Heart right ventricle (tissue), 16 donors: ENCODE measurements at regions not wholly inside any gene's neighbourhood (a gene's known extent, or its start where the extent isn't known, plus 50 kb on each side); places are given as distances from the start of the nearest gene placed in this dataset.

Experiments used
- ATAC-seq, 8 donors: fragments of 200-7000 bp; cut with Tn5 transposase; one replicate each; pipeline ENCODE4 v1.9.1; 2020; ENCODE audit warnings: mild to moderate bottlenecking in 8 of 8, moderate library complexity in 8 of 8, moderate number of reproducible peaks in 1 of 8
- DNase-seq, 2 donors: peaks; one replicate each; pipeline ENCODE4 v3.0.0-alpha.2; 2020
- H3K27ac ChIP-seq, 10 donors: fragments of 200-600 bp; sonication (generic) in 2 of 10; one replicate each; pipeline versions ENCODE4 v1.5.0 to v1.8.0; 2020 to 2022; ENCODE audit warnings: mild to moderate bottlenecking in 3 of 10
- H3K27me3 ChIP-seq, 7 donors: fragments of 200-600 bp; one replicate each; pipeline ENCODE4 v1.8.0; 2021 to 2022; ENCODE audit warnings: mild to moderate bottlenecking in 2 of 7
- H3K36me3 ChIP-seq, 9 donors: fragments of 200-600 bp; sonication (generic) in 1 of 9; one replicate each; pipeline versions ENCODE4 v1.5.0 to v1.8.0; 2020 to 2022; ENCODE audit warnings: mild to moderate bottlenecking in 2 of 9
- H3K4me1 ChIP-seq, 9 donors: fragments of 200-600 bp; sonication (generic) in 1 of 9; one replicate each; pipeline versions ENCODE4 v1.5.0 to v1.8.0; 2020 to 2022; ENCODE audit warnings: mild to moderate bottlenecking in 4 of 9
- H3K4me3 ChIP-seq, 10 donors: fragments of 200-600 bp; sonication (generic) in 2 of 10; one replicate each; pipeline versions ENCODE4 v1.5.0 to v1.8.0; 2020 to 2022; ENCODE audit warnings: mild to moderate bottlenecking in 7 of 10, moderate library complexity in 2 of 10
- H3K9me3 ChIP-seq, 11 donors: fragments of 200-600 bp in 10 of 11; sonication (generic) in 2 of 11; one replicate each; pipeline versions ENCODE4 v1.5.0 to v1.8.0; 2013 to 2022; ENCODE audit warnings: mild to moderate bottlenecking in 2 of 11, control low read depth in 1 of 11, moderate library complexity in 1 of 11
- CTCF ChIP-seq, 9 donors: fragments of 200-600 bp; sonication (generic) in 2 of 9; IDR thresholded peaks; one replicate each; pipeline versions ENCODE4 v1.5.0 to v1.8.0; 2021 to 2022; ENCODE audit warnings: antibody characterized with exemption in 9 of 9, mild to moderate bottlenecking in 5 of 9, moderate library complexity in 1 of 9
- WGBS, 2 donors: extraction: QIAGEN DNeasy Blood & Tissue Kit; methylation state at CpG; one replicate each; pipeline ENCODE4 v1.1.7; 2013; ENCODE audit warnings: inconsistent platforms in 1 of 2; 5-methylcytosine and 5-hydroxymethylcytosine counted together
- intact Hi-C, 10 donors: fragments of 100-400 bp; cut with DNase I; formaldehyde crosslinking; loops; one replicate each; pipeline versions ENCODE4 v1.11.1 to v1.14.2; 2022
- donor health status: Arrhythmogenic right ventricular cardiomyopathy.
- donor health status: ischemic (EF 13 %, LVEDD 7.1; RV severe dilation, severe dysfunction).
- donor health status: healthy with polysubstance abuse.
- donor health status: DM: no; HTN: yes; CAD: no.
- donor health status: DM: no; HTN: no; CAD: no.
- donor health status: ischemic (EF 25% LVEDD 6.9; RV normal size, moderate dysfunction).
- donor health status: ischemic (EF 25% LVEDD 5.7; RV mildly dilated, moderate dysfunction).
- donor health status: healthy.
- donor health status: DM: yes; HTN: yes; CAD: no.
- donor health status: Ischemic cardiomyopathy.
- donor health status: ischemic (EF 35%, LVEDD 5.7; RV mildly dilated, moderate dysfunction).
- donor health status: nonischemic (EF 11% LVEDD 7.7; RV severe dilation, severe dysfunction).
- donor health status: DM: yes; HTN: yes; CAD: no.
- donor health status: PGD.
- donor health status: ischemic (EF 29% LVEDD 5.4; RV normal size, mild dysfunction).
- donor health status: nonischemic (EF 23%, LVEDD 6.1; RV moderate dilation, normal function).

DNA sequence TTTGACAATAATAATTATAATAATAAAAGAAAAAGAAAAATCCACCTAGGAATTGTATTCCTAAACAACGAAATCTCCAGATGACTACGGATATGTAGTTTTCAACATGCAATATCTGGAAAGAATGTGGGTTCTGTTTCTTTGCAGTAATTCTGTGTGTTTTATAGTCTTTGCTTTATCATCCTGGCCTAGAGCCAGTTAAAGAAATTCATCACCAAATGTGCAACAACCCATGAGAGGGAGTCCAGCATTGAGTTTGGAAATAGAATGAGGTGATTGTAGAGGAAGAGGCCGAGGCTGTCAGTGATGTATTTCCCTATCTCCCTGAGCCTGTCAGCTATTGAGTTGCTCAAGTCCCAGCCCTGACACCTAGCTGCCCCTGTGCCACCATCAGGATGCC, 200.5 kb upstream of the DCN start:
- peaks cover 0 to 15% (median 4%) of the 10 kb centered on the region in 9 donors for H3K4me1 ChIP-seq
- H3K9me3 ChIP-seq: no peaks in the 10 kb centered on the region
- no peak overlapping the region for H3K27ac ChIP-seq
- intact Hi-C loops: loop anchor here in 9 of 10 donors (2.0 to 10.0 kb wide), 16 partner anchors 182 to 1269 kb away; partner anchors contain the start of gene BTG1 (in 1 of the 9)
- no peak overlapping the region for H3K4me3 ChIP-seq
- no peaks in the 10 kb centered on the region for H3K27me3 ChIP-seq
- no peak for ATAC-seq
- DNase-seq: no peak
- TF ChIP-seq CTCF (IDR thresholded peaks at IDR 0.05): no peak
- 60 to 80% methylated on average over 3 of the region's 3 CpGs for WGBS, 2 donors
- H3K36me3 ChIP-seq: no peaks in the 10 kb centered on the region

- peak; percentile 77 to 94 (median 90) for TF ChIP-seq CTCF (IDR thresholded peaks at IDR 0.05)
- peak overlapping the region; percentile 21 to 84 (median 75) for H3K27ac ChIP-seq
- WGBS, 2 donors: 3 to 8% methylated on average over 4 of the region's 4 CpGs
- peaks cover 0 to 15% (median 4%) of the 10 kb centered on the region in 9 donors for H3K4me1 ChIP-seq
- no peaks in the 10 kb centered on the region for H3K27me3 ChIP-seq
- no peaks in the 10 kb centered on the region for H3K36me3 ChIP-seq
- intact Hi-C loops: loop anchor here in 9 of 10 donors (1.0 to 10.0 kb wide), 18 partner anchors 183 to 1270 kb away; partner anchors contain the start of gene BTG1 (in 1 of the 9)
- peak; percentile 79 to 89 for DNase-seq
- H3K9me3 ChIP-seq: no peaks in the 10 kb centered on the region
- peak overlapping the region; percentile 20 to 66 (median 50) for H3K4me3 ChIP-seq
- peak; percentile 72 to 92 (median 87) for ATAC-seq
Observed at GRCh38 chr12:91382081-91382543, 199.5 kb upstream of the DCN start.

DNA sequence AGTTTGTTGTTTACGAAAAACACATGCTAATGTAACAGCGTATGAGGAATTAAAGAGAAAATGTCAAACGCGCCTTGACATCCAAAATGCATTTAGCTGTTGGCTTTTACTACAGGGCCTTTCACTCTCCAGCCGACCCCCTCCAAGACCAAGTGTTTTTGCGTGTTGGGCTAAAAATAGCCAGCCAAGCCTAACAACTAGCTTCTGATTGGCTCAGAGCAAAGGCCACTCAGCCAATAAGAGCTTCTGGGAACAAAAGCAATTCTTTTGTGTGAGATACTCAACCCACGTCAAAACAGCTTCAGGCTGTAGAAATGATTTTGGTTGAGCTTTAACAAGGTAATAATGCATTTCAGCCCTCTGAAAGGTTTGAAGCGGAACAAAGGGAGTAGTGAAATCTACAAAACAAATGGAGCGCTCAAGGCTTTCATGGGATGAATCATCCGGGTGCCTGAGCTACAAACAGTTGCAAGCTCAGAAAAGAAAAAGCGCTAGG, 198.7 kb upstream of the DCN start:
- DNase-seq: peak; percentile 13 to 69
- 8 to 12% methylated on average over 11 of the region's 11 CpGs for WGBS, 2 donors
- no peak for TF ChIP-seq CTCF (IDR thresholded peaks at IDR 0.05)
- Histone ChIP-seq H3K4me3 (peak overlapping the region; percentile 20 to 66 (median 50)), H3K27me3 (no peaks in the 10 kb centered on the region), H3K27ac (peak overlapping the region; percentile 21 to 84 (median 75)), H3K36me3 (no peaks in the 10 kb centered on the region), H3K4me1 (peaks cover 0 to 15% (median 4%) of the 10 kb centered on the region in 9 donors), H3K9me3 (no peaks in the 10 kb centered on the region)
- peak; percentile 88 to 96 (median 94) for ATAC-seq
- intact Hi-C loops: loop anchor here in 9 of 10 donors (5.0 to 10.0 kb wide), 14 partner anchors 183 to 1271 kb away; partner anchors contain the start of gene BTG1 (in 1 of the 9)

DNA sequence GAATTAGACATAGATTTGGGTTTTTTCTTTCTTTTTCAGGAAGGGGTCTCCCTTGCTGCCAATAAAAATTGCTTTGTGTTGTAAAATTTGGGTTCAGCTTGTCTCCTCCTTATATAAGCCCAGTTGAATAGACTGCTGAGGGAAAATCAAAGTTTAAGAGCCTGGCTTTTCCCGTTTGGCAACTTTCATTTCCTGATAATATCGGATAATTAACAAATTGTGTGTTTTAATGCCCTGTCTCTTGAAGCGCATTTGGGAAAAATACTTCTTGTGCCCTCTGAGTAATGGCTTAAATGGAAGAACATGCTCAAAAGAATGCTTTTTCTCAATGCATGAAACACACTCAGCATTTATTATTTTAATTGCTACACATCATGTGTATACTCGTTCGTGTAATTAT, 198.0 kb upstream of the DCN start:
- DNase-seq: no peak
- WGBS, 2 donors: 52 to 58% methylated on average over 5 of the region's 5 CpGs
- peak overlapping the region in 3 of 10 donors; percentile 80 to 84 (median 82) for H3K27ac ChIP-seq
- peak overlapping the region in 2 of 10 donors; percentile 50 to 57 for H3K4me3 ChIP-seq
- no peak for ATAC-seq
- no peak for TF ChIP-seq CTCF (IDR thresholded peaks at IDR 0.05)
- H3K27me3 ChIP-seq: no peaks in the 10 kb centered on the region
- H3K36me3 ChIP-seq: no peaks in the 10 kb centered on the region
- no peaks in the 10 kb centered on the region for H3K9me3 ChIP-seq
- intact Hi-C loops: loop anchor here in 9 of 10 donors (5.0 to 10.0 kb wide), 14 partner anchors 184 to 1272 kb away; partner anchors contain the start of gene BTG1 (in 1 of the 9)
- H3K4me1 ChIP-seq: peaks cover 0 to 15% (median 4%) of the 10 kb centered on the region in 9 donors
